ENCODE measurements at regions not wholly inside any gene's neighbourhood (a gene's known extent, or its start where the extent isn't known, plus 50 kb on each side); places are given as distances from the start of the nearest gene placed in this dataset.

GRCh38 chr5:23260621-23261020 lies 246.8 kb upstream of the PRDM9 start:
- WGBS, 2 donors = 86 to 91% methylated on average over 1 of the region's 1 CpG
- H3K4me3 ChIP-seq (ENCODE audit: low read depth, poor library complexity, severe bottlenecking) = no peak overlapping the region
- no peak for DNase-seq (ENCODE audit: low spot score in 2 of 2)
- intact Hi-C loops (cut with DNase I; ENCODE audit: low total_unique reads) = no loop called here
- TF ChIP-seq POLR2A (IDR thresholded peaks at IDR 0.05) (no peak), CTCF (IDR thresholded peaks at IDR 0.05) (no peak)

GRCh38 chr5:23257656-23258055 lies 249.8 kb upstream of the PRDM9 start:
- TF ChIP-seq CTCF (IDR thresholded peaks at IDR 0.05) (no peak), POLR2A (IDR thresholded peaks at IDR 0.05) (no peak)
- intact Hi-C loops (cut with DNase I; ENCODE audit: low total_unique reads) = no loop called here
- DNase-seq (ENCODE audit: low spot score in 2 of 2) = no peak
- no peak overlapping the region for H3K4me3 ChIP-seq (ENCODE audit: low read depth, poor library complexity, severe bottlenecking)

GRCh38 chr5:23253621-23254198 lies 253.7 kb upstream of the PRDM9 start:
- no peak overlapping the region for H3K4me3 ChIP-seq (ENCODE audit: low read depth, poor library complexity, severe bottlenecking)
- intact Hi-C loops (cut with DNase I; ENCODE audit: low total_unique reads) = no loop called here
- no peak for DNase-seq (ENCODE audit: low spot score in 2 of 2)
- TF ChIP-seq POLR2A (IDR thresholded peaks at IDR 0.05) (no peak), CTCF (IDR thresholded peaks at IDR 0.05) (no peak)
- WGBS, 2 donors = 80 to 82% methylated on average over 1 of the region's 1 CpG

GRCh38 chr5:23242891-23243290 lies 264.5 kb upstream of the PRDM9 start:
- WGBS, 2 donors = 79 to 83% methylated on average over 2 of the region's 2 CpGs
- TF ChIP-seq CTCF (IDR thresholded peaks at IDR 0.05) = no peak
- TF ChIP-seq POLR2A (IDR thresholded peaks at IDR 0.05) = no peak
- H3K4me3 ChIP-seq (ENCODE audit: low read depth, poor library complexity, severe bottlenecking) = no peak overlapping the region
- no peak for DNase-seq (ENCODE audit: low spot score in 2 of 2)
- intact Hi-C loops (cut with DNase I; ENCODE audit: low total_unique reads) = no loop called here

GRCh38 chr5:23235246-23235645 lies 272.2 kb upstream of the PRDM9 start:
- no peak overlapping the region for H3K4me3 ChIP-seq (ENCODE audit: low read depth, poor library complexity, severe bottlenecking)
- intact Hi-C loops (cut with DNase I; ENCODE audit: low total_unique reads) = no loop called here
- TF ChIP-seq CTCF (IDR thresholded peaks at IDR 0.05) = no peak
- no peak for TF ChIP-seq POLR2A (IDR thresholded peaks at IDR 0.05)
- 85 to 88% methylated on average over 1 of the region's 1 CpG for WGBS, 2 donors
- DNase-seq (ENCODE audit: low spot score in 2 of 2) = no peak

GRCh38 chr5:23234197-23234596 lies 273.2 kb upstream of the PRDM9 start:
- intact Hi-C loops (cut with DNase I; ENCODE audit: low total_unique reads) = no loop called here
- no peak overlapping the region for H3K4me3 ChIP-seq (ENCODE audit: low read depth, poor library complexity, severe bottlenecking)
- TF ChIP-seq CTCF (IDR thresholded peaks at IDR 0.05) = no peak
- TF ChIP-seq POLR2A (IDR thresholded peaks at IDR 0.05) = no peak
- DNase-seq (ENCODE audit: low spot score in 2 of 2) = no peak
- WGBS, 2 donors = 68 to 71% methylated on average over 4 of the region's 4 CpGs
